Small intestine (tissue), 7 donors: ENCODE measurements at regions not wholly inside any gene's neighbourhood (a gene's known extent, or its start where the extent isn't known, plus 50 kb on each side); places are given as distances from the start of the nearest gene placed in this dataset.
"Not testable (repeated sequence)": the region's sequence is repeated elsewhere in the genome, so short reads cannot be mapped to it uniquely, and the experiment has no call there.

ENCODE experiments used
- DNase-seq, 2 donors: peaks; one replicate each; pipeline versions ENCODE4 v3.0.0 to v3.0.0-alpha.2; 2013
- FAIRE-seq: peaks from 2 replicates; lab custom pipeline; 2012; peaks lifted over from hg19 to GRCh38; lab: Jason Lieb, UNC
- H3K27ac ChIP-seq, 3 donors: one replicate each; pipeline ENCODE4 v1.5.1; 2013; ENCODE audit warnings: low read length in 2 of 3, mild to moderate bottlenecking in 2 of 3, control low read depth in 1 of 3, inconsistent platforms in 1 of 3, low read depth in 1 of 3, moderate library complexity in 1 of 3
- H3K27me3 ChIP-seq, 3 donors: one replicate each; pipeline ENCODE4 v1.6.1; 2013; ENCODE audit warnings: low read length in 3 of 3, inconsistent platforms in 1 of 3; ENCODE audit not compliant: control insufficient read depth in 3 of 3, insufficient read depth in 3 of 3
- H3K36me3 ChIP-seq, 3 donors: one replicate each; pipeline ENCODE4 v1.6.1; 2013; ENCODE audit warnings: low read length in 3 of 3, inconsistent platforms in 1 of 3, low read depth in 1 of 3, mild to moderate bottlenecking in 1 of 3, moderate library complexity in 1 of 3; ENCODE audit not compliant: control insufficient read depth in 3 of 3, insufficient read depth in 2 of 3
- H3K4me1 ChIP-seq, 3 donors: one replicate each; pipeline ENCODE4 v1.6.1; 2013; ENCODE audit warnings: low read length in 2 of 3, inconsistent platforms in 1 of 3, low read depth in 1 of 3, mild to moderate bottlenecking in 1 of 3, moderate library complexity in 1 of 3; ENCODE audit not compliant: control insufficient read depth in 3 of 3, insufficient read depth in 2 of 3
- H3K4me3 ChIP-seq, 3 donors: one replicate each; pipeline ENCODE4 v1.5.1; 2013; ENCODE audit warnings: low read length in 3 of 3, control low read depth in 1 of 3, inconsistent platforms in 1 of 3, low read depth in 1 of 3, mild to moderate bottlenecking in 1 of 3, moderate library complexity in 1 of 3
- H3K9me3 ChIP-seq, 2 donors: one replicate each; pipeline ENCODE4 v1.6.1; 2013; ENCODE audit warnings: low read depth in 1 of 2, low read length in 1 of 2; ENCODE audit not compliant: control insufficient read depth in 2 of 2, insufficient read depth in 1 of 2
- WGBS, 3 donors: extraction: QIAGEN DNeasy Blood & Tissue Kit; methylation state at CpG; one replicate each; pipeline ENCODE4 v1.1.7; 2013; 5-methylcytosine and 5-hydroxymethylcytosine counted together
- donor health status: healthy with polysubstance abuse.
- donor health status: control.
- donor health status: control.
- donor health status: Bipolar disorder and iron deficiency.
- donor health status: healthy.

- H3K9me3 ChIP-seq, H3K27me3 ChIP-seq, FAIRE-seq, H3K4me1 ChIP-seq, H3K4me3 ChIP-seq, DNase-seq, H3K27ac ChIP-seq, H3K36me3 ChIP-seq: not testable (repeated sequence)
- WGBS, 3 donors: 56 to 76% (median 66%) methylated on average over 5 to 6 of the region's 6 CpGs
Observed at GRCh38 chr7:153958381-153958780, 93.8 kb upstream of the DPP6 start.

DNA sequence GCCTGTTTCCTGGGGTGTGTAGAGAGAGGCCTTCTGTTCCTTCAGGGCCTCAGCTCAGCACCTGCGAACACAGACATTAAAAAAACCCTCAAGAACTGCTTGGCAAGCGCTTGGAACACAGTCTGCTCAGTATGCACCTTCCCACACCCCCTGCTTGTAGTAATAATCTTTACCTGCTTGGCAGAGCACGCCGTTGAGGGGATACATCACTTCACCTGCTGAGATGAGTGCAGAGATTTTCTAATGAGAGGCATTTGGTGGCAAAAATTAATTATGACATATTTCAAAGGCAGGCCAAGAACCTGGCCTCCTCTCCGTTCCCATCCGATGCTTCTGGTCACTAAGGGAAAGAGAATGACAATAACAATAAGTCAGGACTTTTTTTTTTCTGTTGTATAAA is 93.4 kb upstream of the DPP6 start:
- not testable (repeated sequence) for H3K27me3 ChIP-seq, DNase-seq, FAIRE-seq, H3K27ac ChIP-seq, H3K9me3 ChIP-seq, H3K36me3 ChIP-seq, H3K4me3 ChIP-seq, H3K4me1 ChIP-seq
- WGBS, 3 donors: 59 to 74% (median 73%) methylated on average over 3 to 4 of the region's 6 CpGs

DNA sequence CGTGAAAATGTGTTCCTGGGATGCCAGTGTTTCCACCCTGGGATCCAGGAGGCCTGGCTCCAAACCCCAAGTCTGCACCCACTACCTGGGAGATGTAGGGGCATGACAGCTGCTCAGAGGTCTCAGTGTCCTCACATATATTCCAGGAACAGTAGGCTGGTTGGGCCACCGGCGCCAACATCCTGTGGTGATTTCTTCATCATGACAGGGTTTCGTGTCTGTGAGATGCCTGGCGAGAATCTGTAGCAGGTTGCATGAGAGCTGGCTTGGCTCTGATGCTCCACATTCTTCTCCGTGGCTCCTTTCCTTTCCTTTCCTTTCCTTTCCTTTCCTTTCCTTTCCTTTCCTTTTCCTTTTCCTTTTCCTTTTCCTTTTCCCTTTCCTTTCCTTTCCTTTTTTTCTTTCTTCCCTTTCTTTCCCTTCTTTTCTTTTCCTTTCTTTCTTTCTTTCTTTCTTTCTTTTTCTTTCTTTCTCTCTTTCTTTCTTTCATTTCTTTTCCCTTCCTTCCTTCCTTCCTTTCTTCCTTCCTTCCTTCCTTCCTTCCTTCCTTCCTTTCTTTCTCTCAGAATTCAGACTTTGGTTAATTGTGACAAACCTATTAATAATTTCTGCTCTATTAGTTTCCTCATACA is 87.6 kb upstream of the DPP6 start:
- not testable (repeated sequence) for H3K27ac ChIP-seq, H3K36me3 ChIP-seq, FAIRE-seq, H3K4me1 ChIP-seq, H3K9me3 ChIP-seq, H3K27me3 ChIP-seq, DNase-seq, H3K4me3 ChIP-seq
- 80 to 88% (median 86%) methylated on average over 6 of the region's 6 CpGs for WGBS, 3 donors

DNA sequence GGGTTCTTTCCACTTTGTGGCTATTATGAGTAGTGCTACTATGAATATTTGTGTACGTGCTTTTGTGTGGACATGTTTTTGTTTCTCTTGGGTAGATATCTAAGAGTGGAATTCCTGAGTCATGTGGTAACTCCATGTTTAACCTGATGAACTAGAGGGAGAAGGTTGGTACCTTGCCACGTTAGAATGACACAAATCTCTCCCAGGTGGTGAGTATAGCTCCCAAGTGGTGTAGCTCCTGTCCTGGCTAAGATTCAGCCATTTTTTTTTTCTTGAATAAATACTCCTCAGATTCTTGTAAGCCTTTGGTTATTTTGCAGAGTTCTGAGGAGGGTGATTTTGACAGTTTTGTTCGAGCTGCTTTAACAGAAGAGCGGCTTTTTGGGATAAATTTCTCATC is 83.2 kb upstream of the DPP6 start:
- WGBS, 3 donors: 73 to 81% (median 79%) methylated on average over 2 of the region's 4 CpGs

GRCh38 chr7:153974603-153975002 is 77.6 kb upstream of the DPP6 start:
- H3K4me3 ChIP-seq, DNase-seq, FAIRE-seq, H3K4me1 ChIP-seq, H3K27me3 ChIP-seq, H3K36me3 ChIP-seq, H3K9me3 ChIP-seq, H3K27ac ChIP-seq: not testable (repeated sequence)
- WGBS, 3 donors: 49 to 59% (median 57%) methylated on average over 6 of the region's 6 CpGs

More for the DNA sequence above, 83.2 kb upstream of the DPP6 start:
- H3K9me3 ChIP-seq, H3K36me3 ChIP-seq, DNase-seq, H3K27me3 ChIP-seq, H3K27ac ChIP-seq, FAIRE-seq, H3K4me1 ChIP-seq, H3K4me3 ChIP-seq: not testable (repeated sequence)

DNA sequence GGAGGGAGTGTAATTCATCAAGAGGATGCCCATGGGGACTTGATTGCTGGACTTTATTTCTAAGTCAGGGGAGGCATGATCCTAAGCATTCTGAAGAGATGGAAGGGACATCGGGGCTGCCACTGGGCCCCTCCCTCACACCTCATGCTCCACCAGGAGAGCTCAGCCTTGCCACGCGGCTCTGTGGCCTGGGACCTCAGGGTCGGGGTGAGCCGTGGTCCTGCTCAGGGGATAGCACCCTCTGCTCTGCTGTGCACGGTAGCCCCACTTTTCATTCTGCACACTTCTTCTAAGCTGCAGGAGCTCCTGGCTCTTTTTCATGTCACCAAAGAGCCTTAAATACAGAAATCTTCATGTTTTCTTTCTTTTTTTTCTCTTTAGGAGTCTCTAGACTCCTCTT is 75.5 kb upstream of the DPP6 start:
- not testable (repeated sequence) for FAIRE-seq, H3K27ac ChIP-seq, H3K4me1 ChIP-seq, H3K27me3 ChIP-seq, H3K36me3 ChIP-seq, DNase-seq, H3K4me3 ChIP-seq, H3K9me3 ChIP-seq
- 84 to 89% (median 87%) methylated on average over 6 of the region's 6 CpGs for WGBS, 3 donors

GRCh38 chr7:153983186-153983585 is 69.0 kb upstream of the DPP6 start:
- not testable (repeated sequence) for H3K4me3 ChIP-seq, H3K27me3 ChIP-seq, H3K36me3 ChIP-seq, H3K9me3 ChIP-seq, FAIRE-seq, DNase-seq, H3K4me1 ChIP-seq, H3K27ac ChIP-seq
- 43 to 53% (median 43%) methylated on average over 6 of the region's 6 CpGs for WGBS, 3 donors

DNA sequence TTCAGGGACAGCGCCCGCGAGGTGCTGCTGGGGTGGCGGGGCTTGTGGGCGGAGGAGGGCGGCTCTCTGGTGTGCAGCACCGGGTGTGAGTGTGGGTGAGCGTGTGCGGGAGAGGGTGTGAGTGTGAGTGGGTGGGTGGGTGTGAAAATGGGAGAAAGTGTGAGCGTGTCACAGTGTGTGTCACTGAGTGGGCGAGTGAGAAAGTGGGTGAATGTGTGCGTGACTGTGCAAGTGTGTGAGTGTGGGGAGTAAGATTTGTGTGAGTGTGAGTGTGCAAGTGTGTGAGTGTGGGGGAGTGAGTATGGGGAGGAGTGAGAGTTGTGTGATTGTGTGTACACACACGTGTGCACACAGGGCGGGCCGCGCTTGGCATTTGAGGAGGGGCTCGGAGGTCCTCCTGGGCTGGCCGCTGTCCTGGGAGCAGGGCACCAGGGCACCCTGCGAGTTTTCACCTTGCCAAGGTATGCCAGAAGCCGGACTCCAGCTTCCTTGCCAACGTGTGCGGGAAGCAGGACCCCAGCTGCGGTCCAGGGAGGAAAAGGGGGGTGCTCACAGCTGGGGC is 63.1 kb upstream of the DPP6 start:
- H3K36me3 ChIP-seq, H3K4me3 ChIP-seq, H3K9me3 ChIP-seq, DNase-seq, FAIRE-seq, H3K27me3 ChIP-seq, H3K4me1 ChIP-seq, H3K27ac ChIP-seq: not testable (repeated sequence)
- WGBS, 3 donors: 72 to 84% (median 81%) methylated on average over 8 to 17 of the region's 23 CpGs
